ENCODE measurements at regions not wholly inside any gene's neighbourhood (a gene's known extent, or its start where the extent isn't known, plus 50 kb on each side); places are given as distances from the start of the nearest gene placed in this dataset.

GRCh38 chr6:169969372-169970099 lies 218.1 kb downstream of the ERMARD start:
- TF ChIP-seq CTCF (IDR thresholded peaks at IDR 0.05; ENCODE audit: low read depth, low read length) (no peak), MAX (IDR thresholded peaks at IDR 0.05; ENCODE audit: low read depth, low read length) (no peak), POLR2A (IDR thresholded peaks at IDR 0.05; ENCODE audit: extremely low read depth, insufficient read length) (no peak)
